ENCODE measurements at regions not wholly inside any gene's neighbourhood (a gene's known extent, or its start where the extent isn't known, plus 50 kb on each side); places are given as distances from the start of the nearest gene placed in this dataset.

GRCh38 chr5:77946381-77947040, 170.4 kb upstream of the TBCA start:
- no peak for TF ChIP-seq GATA3 (IDR thresholded peaks at IDR 0.05; ENCODE audit: low read depth, low read length)
- no peak for TF ChIP-seq GATA2 (IDR thresholded peaks at IDR 0.05; ENCODE audit: low read depth, low read length)

Data from SH-SY5Y (cell line).